ENCODE measurements at regions not wholly inside any gene's neighbourhood (a gene's known extent, or its start where the extent isn't known, plus 50 kb on each side); places are given as distances from the start of the nearest gene placed in this dataset.

- peak; percentile 76 for DNase-seq (ENCODE audit: low spot score)
Observed at GRCh38 chr6:144823131-144823530, 538.0 kb downstream of the UTRN start.

GRCh38 chr6:144824018-144824417 is 538.9 kb downstream of the UTRN start:
- DNase-seq (ENCODE audit: low spot score): no peak

GRCh38 chr6:144834426-144835038 is 549.4 kb downstream of the UTRN start:
- no peak for DNase-seq (ENCODE audit: low spot score)

- DNase-seq (ENCODE audit: low spot score): peak; percentile 22
Observed at GRCh38 chr6:144835322-144835973, 550.3 kb downstream of the UTRN start.

GRCh38 chr6:144840619-144841018 is 555.5 kb downstream of the UTRN start:
- DNase-seq (ENCODE audit: low spot score): no peak

GRCh38 chr6:144843701-144844100 is 558.6 kb downstream of the UTRN start:
- no peak for DNase-seq (ENCODE audit: low spot score)

- no peak for DNase-seq (ENCODE audit: low spot score)
Observed at GRCh38 chr6:144844596-144844995, 559.5 kb downstream of the UTRN start.

- DNase-seq (ENCODE audit: low spot score): no peak
Observed at GRCh38 chr6:144845186-144845585, 560.1 kb downstream of the UTRN start.

- no peak for DNase-seq (ENCODE audit: low spot score)
Observed at GRCh38 chr6:144847916-144848315, 562.8 kb downstream of the UTRN start.

- no peak for DNase-seq (ENCODE audit: low spot score)
Observed at GRCh38 chr6:144849920-144850319, 564.8 kb downstream of the UTRN start.

- DNase-seq (ENCODE audit: low spot score): no peak
Observed at GRCh38 chr6:144853603-144854002, 568.5 kb downstream of the UTRN start.

- no peak for DNase-seq (ENCODE audit: low spot score)
Observed at GRCh38 chr6:144854654-144855053, 569.5 kb downstream of the UTRN start.

- no peak for DNase-seq (ENCODE audit: low spot score)
Observed at GRCh38 chr6:144855375-144855774, 570.2 kb downstream of the UTRN start.

GRCh38 chr6:144855812-144856531 is 570.8 kb downstream of the UTRN start:
- no peak for DNase-seq (ENCODE audit: low spot score)

- DNase-seq (ENCODE audit: low spot score): no peak
Observed at GRCh38 chr6:144856622-144857021, 571.5 kb downstream of the UTRN start.

GRCh38 chr6:144857086-144857485 is 572.0 kb downstream of the UTRN start:
- no peak for DNase-seq (ENCODE audit: low spot score)

- no peak for DNase-seq (ENCODE audit: low spot score)
Observed at GRCh38 chr6:144862769-144863168, 577.6 kb downstream of the UTRN start.

GRCh38 chr6:144867761-144868160 is 582.6 kb downstream of the UTRN start:
- DNase-seq (ENCODE audit: low spot score): peak; percentile 81

GRCh38 chr6:144870782-144871181 is 585.6 kb downstream of the UTRN start:
- no peak for DNase-seq (ENCODE audit: low spot score)

- no peak for DNase-seq (ENCODE audit: low spot score)
Observed at GRCh38 chr6:144873623-144874378, 588.7 kb downstream of the UTRN start.

GRCh38 chr6:144876689-144877088 is 591.6 kb downstream of the UTRN start:
- no peak for DNase-seq (ENCODE audit: low spot score)

- no peak for DNase-seq (ENCODE audit: low spot score)
Observed at GRCh38 chr6:144877118-144877517, 592.0 kb downstream of the UTRN start.
